ENCODE measurements at regions not wholly inside any gene's neighbourhood (a gene's known extent, or its start where the extent isn't known, plus 50 kb on each side); places are given as distances from the start of the nearest gene placed in this dataset.

GRCh38 chr14:71773898-71774481, 158.2 kb upstream of the RGS6 start:
- TF ChIP-seq CTCF (IDR thresholded peaks at IDR 0.05) (no peak), POLR2A (IDR thresholded peaks at IDR 0.05) (no peak)

Data from lower leg skin (tissue), 3 donors.